Pancreas (tissue), 10 donors: ENCODE measurements at regions not wholly inside any gene's neighbourhood (a gene's known extent, or its start where the extent isn't known, plus 50 kb on each side); places are given as distances from the start of the nearest gene placed in this dataset.

Experiments
- ATAC-seq, 4 donors: fragments of 200-7000 bp; cut with Tn5 transposase; one replicate each; pipeline versions ENCODE4 v1.8.0 to v1.9.1; 2020; ENCODE audit warnings: mild to moderate bottlenecking in 4 of 4, moderate library complexity in 4 of 4
- DNase-seq, 6 donors: peaks; one replicate each; pipeline ENCODE4 v3.0.0-alpha.2; 2020
- FAIRE-seq: peaks from 2 replicates; lab custom pipeline; 2012; peaks lifted over from hg19 to GRCh38; lab: Jason Lieb, UNC
- H3K27ac ChIP-seq, 4 donors: fragments of 200-600 bp; sonication (generic); 1 replicate in 3 of 4; 2 replicates in 1 of 4; pipeline versions ENCODE4 v1.5.0 to v1.8.0; 2020
- H3K27me3 ChIP-seq, 4 donors: fragments of 200-600 bp; one replicate each; pipeline ENCODE4 v1.8.0; 2021
- H3K36me3 ChIP-seq, 3 donors: fragments of 200-600 bp; sonication (generic) in 1 of 3; one replicate each; pipeline versions ENCODE4 v1.5.0 to v1.8.0; 2020 to 2021
- H3K4me1 ChIP-seq, 3 donors: fragments of 200-600 bp; one replicate each; pipeline ENCODE4 v1.8.0; 2021
- H3K4me3 ChIP-seq, 4 donors: fragments of 200-600 bp; sonication (generic) in 2 of 4; one replicate each; pipeline versions ENCODE4 v1.5.0 to v1.8.0; 2020 to 2021
- H3K9me3 ChIP-seq, 4 donors: fragments of 200-600 bp; one replicate each; pipeline ENCODE4 v1.8.0; 2021
- WGBS, 2 donors: extraction: QIAGEN DNeasy Blood & Tissue Kit; methylation state at CpG; one replicate each; pipeline ENCODE4 v1.1.7; 2013; 5-methylcytosine and 5-hydroxymethylcytosine counted together
- intact Hi-C, 3 donors: fragments of 100-400 bp; cut with DNase I; formaldehyde crosslinking; loops; one replicate each; pipeline versions ENCODE4 v1.11.1 to v1.14.2; 2022
- TF ChIP-seq, protein P1 (sequence below), 4 donors: fragments of 200-600 bp; sonication (generic) in 3 of 4; IDR thresholded peaks; one replicate each; pipeline versions ENCODE4 v1.5.0 to v1.8.0; 2021; ENCODE audit warnings: antibody characterized with exemption in 4 of 4
- donor health status: healthy with polysubstance abuse.
- donor health status: DM: no; HTN: no; CAD: no; lungs with moderate emphysema.
- donor health status: DM: no; HTN: no; CAD: no.
- donor health status: control.
- donor health status: control.
- donor health status: Bipolar disorder and iron deficiency.
- donor health status: DM: yes; HTN: yes; CAD: no.
- donor health status: DM: no; HTN: no; CAD: no.
- donor health status: DM: no; HTN: no; CAD: no.
- donor health status: DM: yes; HTN: yes; CAD: no.

- TF ChIP-seq, protein P1, sequence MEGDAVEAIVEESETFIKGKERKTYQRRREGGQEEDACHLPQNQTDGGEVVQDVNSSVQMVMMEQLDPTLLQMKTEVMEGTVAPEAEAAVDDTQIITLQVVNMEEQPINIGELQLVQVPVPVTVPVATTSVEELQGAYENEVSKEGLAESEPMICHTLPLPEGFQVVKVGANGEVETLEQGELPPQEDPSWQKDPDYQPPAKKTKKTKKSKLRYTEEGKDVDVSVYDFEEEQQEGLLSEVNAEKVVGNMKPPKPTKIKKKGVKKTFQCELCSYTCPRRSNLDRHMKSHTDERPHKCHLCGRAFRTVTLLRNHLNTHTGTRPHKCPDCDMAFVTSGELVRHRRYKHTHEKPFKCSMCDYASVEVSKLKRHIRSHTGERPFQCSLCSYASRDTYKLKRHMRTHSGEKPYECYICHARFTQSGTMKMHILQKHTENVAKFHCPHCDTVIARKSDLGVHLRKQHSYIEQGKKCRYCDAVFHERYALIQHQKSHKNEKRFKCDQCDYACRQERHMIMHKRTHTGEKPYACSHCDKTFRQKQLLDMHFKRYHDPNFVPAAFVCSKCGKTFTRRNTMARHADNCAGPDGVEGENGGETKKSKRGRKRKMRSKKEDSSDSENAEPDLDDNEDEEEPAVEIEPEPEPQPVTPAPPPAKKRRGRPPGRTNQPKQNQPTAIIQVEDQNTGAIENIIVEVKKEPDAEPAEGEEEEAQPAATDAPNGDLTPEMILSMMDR (IDR thresholded peaks at IDR 0.05), result no peak
- H3K4me3 ChIP-seq, result no peak overlapping the region
- H3K36me3 ChIP-seq, result no peaks in the 10 kb centered on the region
- FAIRE-seq (no peak), DNase-seq (no peak), ATAC-seq (peak in 2 of 4 donors; percentile 40 to 71)
- H3K4me1 ChIP-seq, result no peaks in the 10 kb centered on the region
- H3K27ac ChIP-seq, result no peak overlapping the region
- WGBS, 2 donors, result 76 to 82% methylated on average over 3 of the region's 3 CpGs
- H3K27me3 ChIP-seq, result no peaks in the 10 kb centered on the region
- no peaks in the 10 kb centered on the region for H3K9me3 ChIP-seq
- intact Hi-C loops, result no loop called here
These were observed 57.3 kb upstream of the GRM7 start for GRCh38 chr3:6803619-6804018.

DNA sequence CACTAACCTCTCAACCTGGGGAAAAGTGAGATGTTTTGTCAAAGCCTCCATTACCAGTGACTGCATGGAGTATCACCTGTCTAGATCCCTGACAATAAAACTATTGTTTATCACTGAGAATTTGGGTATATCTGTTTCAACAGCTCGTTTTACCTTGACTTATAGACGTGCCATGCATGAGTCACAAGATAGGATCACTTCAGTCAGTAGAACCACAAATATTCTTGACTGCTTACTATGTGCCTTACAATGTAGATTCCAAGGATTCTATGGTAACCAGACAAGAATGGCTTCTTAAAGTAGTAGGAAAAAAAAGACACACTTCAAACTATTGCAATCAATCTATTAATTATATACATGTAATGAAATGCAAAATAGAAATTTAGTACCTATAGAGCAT lies 55.7 kb upstream of the GRM7 start:
- no peaks in the 10 kb centered on the region for H3K27me3 ChIP-seq
- intact Hi-C loops, result no loop called here
- ATAC-seq, result no peak

GRCh38 chr3:6806991-6807390 lies 53.9 kb upstream of the GRM7 start:
- Histone ChIP-seq H3K9me3 (no peaks in the 10 kb centered on the region), H3K27ac (no peak overlapping the region), H3K4me3 (no peak overlapping the region), H3K4me1 (no peaks in the 10 kb centered on the region), H3K27me3 (no peaks in the 10 kb centered on the region), H3K36me3 (no peaks in the 10 kb centered on the region)
- TF ChIP-seq, protein P1 (IDR thresholded peaks at IDR 0.05), result no peak
- no peak for DNase-seq
- intact Hi-C loops, result no loop called here
- 66 to 68% methylated on average over 3 of the region's 3 CpGs for WGBS, 2 donors
- no peak for FAIRE-seq
- ATAC-seq, result no peak

More for the DNA sequence above, 55.7 kb upstream of the GRM7 start:
- DNase-seq (no peak), FAIRE-seq (no peak)
- no peaks in the 10 kb centered on the region for H3K9me3 ChIP-seq
- WGBS, 2 donors, result 65 to 71% methylated on average over 2 of the region's 2 CpGs
- TF ChIP-seq, protein P1 (IDR thresholded peaks at IDR 0.05), result no peak
- H3K4me1 ChIP-seq, result no peaks in the 10 kb centered on the region
- no peaks in the 10 kb centered on the region for H3K36me3 ChIP-seq
- no peak overlapping the region for H3K27ac ChIP-seq
- no peak overlapping the region for H3K4me3 ChIP-seq

- Histone ChIP-seq H3K27ac (no peak overlapping the region), H3K4me3 (no peak overlapping the region), H3K4me1 (no peaks in the 10 kb centered on the region), H3K27me3 (no peaks in the 10 kb centered on the region), H3K9me3 (no peaks in the 10 kb centered on the region), H3K36me3 (no peaks in the 10 kb centered on the region)
- no peak for ATAC-seq
- intact Hi-C loops, result no loop called here
- TF ChIP-seq, protein P1 (IDR thresholded peaks at IDR 0.05), result no peak
- no peak for FAIRE-seq
- 54 to 64% methylated on average over 8 of the region's 8 CpGs for WGBS, 2 donors
- no peak for DNase-seq
These were observed 52.8 kb upstream of the GRM7 start for GRCh38 chr3:6807967-6808588.

DNA sequence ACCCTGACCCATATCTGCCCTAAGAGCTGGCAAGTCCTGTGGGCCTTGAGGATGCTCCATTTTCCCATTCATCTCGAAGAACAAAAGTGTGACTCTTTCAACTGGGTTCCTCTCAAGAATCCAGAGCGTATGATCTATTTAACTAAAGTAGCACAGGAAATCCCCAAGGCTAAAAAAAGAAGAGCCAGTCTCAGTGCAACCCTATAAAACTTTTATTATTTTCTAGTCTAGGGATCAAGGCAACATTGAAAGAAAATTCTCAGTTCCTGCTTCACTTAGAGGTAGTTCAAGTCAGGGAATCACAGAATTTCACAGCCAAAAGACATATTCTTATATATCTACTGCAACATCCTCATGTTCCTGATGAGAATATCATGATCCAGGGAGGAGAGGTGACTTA lies 51.6 kb upstream of the GRM7 start:
- FAIRE-seq, result no peak
- Histone ChIP-seq H3K4me1 (no peaks in the 10 kb centered on the region), H3K27ac (no peak overlapping the region), H3K36me3 (no peaks in the 10 kb centered on the region), H3K27me3 (no peaks in the 10 kb centered on the region), H3K4me3 (no peak overlapping the region), H3K9me3 (no peaks in the 10 kb centered on the region)
- DNase-seq, result no peak
- WGBS, 2 donors, result 82 to 91% methylated on average over 2 of the region's 2 CpGs
- intact Hi-C loops, result no loop called here
- TF ChIP-seq, protein P1 (IDR thresholded peaks at IDR 0.05), result no peak
- no peak for ATAC-seq
